Testis (tissue), 2 donors: ENCODE measurements at regions not wholly inside any gene's neighbourhood (a gene's known extent, or its start where the extent isn't known, plus 50 kb on each side); places are given as distances from the start of the nearest gene placed in this dataset.

Source experiments
- POLR2A ChIP-seq: fragments of 450-650 bp; IDR thresholded peaks from one replicate; pipeline ENCODE4 v1.6.1; 2017; ENCODE audit warnings: antibody characterized with exemption, mild to moderate bottlenecking, moderate library complexity
- TF ChIP-seq, protein P1 (sequence below), 3 experiments: fragments of 450-650 bp in 2 of 3; fragments of 200-600 bp in 1 of 3; sonication (generic) in 1 of 3; IDR thresholded peaks; one replicate each; pipeline ENCODE4 v1.5.1; 2016 to 2019; ENCODE audit warnings: antibody characterized with exemption in 3 of 3, mild to moderate bottlenecking in 2 of 3, moderate library complexity in 1 of 3

DNA sequence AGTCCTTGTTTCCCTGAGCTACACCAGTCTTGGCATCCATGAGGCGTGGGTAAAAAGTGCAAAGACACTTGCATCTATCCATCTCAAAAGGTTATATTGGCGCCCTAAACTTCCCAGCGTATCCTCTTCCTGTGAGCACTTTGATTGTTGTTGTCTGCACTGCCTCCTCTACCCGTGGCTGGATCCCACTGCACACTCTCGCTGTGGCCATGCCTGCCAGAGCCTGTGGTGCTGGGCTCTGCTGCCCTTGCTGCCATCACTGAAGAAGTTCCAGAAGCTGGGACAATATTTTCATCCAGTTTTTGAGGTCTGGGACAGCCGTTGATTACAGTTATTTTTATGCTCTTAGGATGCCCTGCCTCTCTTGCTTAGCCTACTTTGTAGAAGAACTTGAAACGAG lies 85.3 kb upstream of the PCGF5 start:
- TF ChIP-seq, protein P1, sequence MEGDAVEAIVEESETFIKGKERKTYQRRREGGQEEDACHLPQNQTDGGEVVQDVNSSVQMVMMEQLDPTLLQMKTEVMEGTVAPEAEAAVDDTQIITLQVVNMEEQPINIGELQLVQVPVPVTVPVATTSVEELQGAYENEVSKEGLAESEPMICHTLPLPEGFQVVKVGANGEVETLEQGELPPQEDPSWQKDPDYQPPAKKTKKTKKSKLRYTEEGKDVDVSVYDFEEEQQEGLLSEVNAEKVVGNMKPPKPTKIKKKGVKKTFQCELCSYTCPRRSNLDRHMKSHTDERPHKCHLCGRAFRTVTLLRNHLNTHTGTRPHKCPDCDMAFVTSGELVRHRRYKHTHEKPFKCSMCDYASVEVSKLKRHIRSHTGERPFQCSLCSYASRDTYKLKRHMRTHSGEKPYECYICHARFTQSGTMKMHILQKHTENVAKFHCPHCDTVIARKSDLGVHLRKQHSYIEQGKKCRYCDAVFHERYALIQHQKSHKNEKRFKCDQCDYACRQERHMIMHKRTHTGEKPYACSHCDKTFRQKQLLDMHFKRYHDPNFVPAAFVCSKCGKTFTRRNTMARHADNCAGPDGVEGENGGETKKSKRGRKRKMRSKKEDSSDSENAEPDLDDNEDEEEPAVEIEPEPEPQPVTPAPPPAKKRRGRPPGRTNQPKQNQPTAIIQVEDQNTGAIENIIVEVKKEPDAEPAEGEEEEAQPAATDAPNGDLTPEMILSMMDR (IDR thresholded peaks at IDR 0.05): no peak
- no peak for TF ChIP-seq POLR2A
